G401.6 (cell line): ENCODE measurements at regions not wholly inside any gene's neighbourhood (a gene's known extent, or its start where the extent isn't known, plus 50 kb on each side); places are given as distances from the start of the nearest gene placed in this dataset.
"Not testable (repeated sequence)": the region's sequence is repeated elsewhere in the genome, so short reads cannot be mapped to it uniquely, and the experiment has no call there.

Source experiments
- FAIRE-seq: peaks from 2 replicates; lab custom pipeline; 2012; peaks lifted over from hg19 to GRCh38; lab: Jason Lieb, UNC

GRCh38 chr22:48418831-48419230 is 1408.8 kb downstream of the BRD1 start:
- FAIRE-seq = no peak

GRCh38 chr22:48417225-48418070 is 1410.2 kb downstream of the BRD1 start:
- no peak for FAIRE-seq

- no peak for FAIRE-seq
Measured at GRCh38 chr22:48416396-48417224, 1411.1 kb downstream of the BRD1 start.

DNA sequence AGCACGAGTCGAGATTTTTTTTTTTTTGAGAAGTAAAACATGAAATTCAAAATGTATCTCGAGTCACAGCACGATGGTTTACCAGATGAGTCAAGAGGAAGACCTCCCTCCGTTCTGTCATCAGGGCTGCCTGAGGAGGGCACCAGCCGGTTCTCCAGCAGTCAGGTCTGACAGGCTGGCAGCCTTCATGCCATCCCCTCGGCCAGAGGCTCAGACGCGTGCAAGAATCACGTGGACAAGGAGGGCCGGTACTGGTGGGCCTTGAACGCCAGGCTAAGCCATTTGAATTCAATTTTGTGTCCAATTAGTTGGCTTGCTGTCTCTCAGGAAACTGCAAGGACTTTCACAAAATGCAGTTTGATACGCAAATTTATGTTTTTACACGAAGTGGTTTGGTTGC is 1412.2 kb downstream of the BRD1 start:
- FAIRE-seq = no peak

GRCh38 chr22:48414651-48415050 is 1413.0 kb downstream of the BRD1 start:
- FAIRE-seq = no peak

DNA sequence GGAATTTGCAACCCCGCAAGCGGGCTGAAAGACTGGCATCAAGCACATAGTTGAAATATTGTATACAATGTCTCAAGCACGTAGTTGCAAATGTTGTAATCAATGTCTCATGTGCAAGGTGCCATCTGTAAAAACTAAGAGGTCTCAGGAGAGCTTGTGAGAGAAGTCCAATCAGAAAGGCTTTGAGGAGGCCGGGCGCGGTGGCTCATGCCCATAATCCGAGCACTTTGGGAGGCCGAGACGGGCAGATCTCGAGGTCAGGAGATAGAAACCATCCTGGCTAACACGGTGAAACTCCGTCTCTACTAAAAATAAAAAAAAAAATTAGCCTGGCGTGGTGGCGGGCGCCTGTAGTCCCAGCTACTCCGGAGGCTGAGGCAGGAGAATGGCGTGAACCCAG is 1414.7 kb downstream of the BRD1 start:
- not testable (repeated sequence) for FAIRE-seq

DNA sequence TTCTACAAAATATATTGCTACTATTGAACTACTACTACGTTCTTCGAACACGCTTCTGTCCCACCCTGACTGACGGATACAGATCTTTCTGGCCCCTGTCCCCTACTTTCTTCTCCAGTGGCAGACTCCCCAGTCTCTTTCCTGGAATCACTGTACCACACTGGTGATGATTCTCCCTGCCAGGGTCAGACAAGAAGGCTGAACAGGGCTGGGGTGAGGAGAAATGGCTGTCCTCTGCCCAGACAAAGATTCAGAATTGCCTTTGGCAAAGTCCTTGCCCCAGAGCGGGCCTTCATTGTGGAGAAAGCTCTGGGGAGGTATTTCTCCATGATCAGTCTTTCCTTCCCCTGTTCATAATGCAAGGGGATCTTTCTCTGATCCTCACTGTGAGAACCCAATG is 1417.1 kb downstream of the BRD1 start:
- no peak for FAIRE-seq

- FAIRE-seq = no peak
Measured at GRCh38 chr22:48407256-48407955, 1420.3 kb downstream of the BRD1 start.

DNA sequence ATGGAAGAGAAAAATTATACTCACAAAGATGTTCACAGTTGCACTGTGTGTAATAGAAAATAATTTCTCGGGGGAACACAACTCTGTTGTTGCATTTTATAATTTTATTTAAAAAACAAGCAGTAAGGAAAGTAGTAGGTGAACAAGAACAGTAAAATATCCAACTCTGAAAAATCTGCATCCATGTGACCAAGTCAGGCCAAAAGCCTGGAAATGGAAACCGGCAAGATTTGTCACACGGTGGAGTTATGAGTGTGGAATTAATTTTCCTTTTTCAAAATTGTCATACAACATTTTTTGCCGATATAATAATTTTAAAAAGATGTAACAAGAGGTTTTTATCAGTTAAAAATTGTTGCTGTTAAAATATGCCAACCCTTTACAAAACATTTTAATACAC is 1421.5 kb downstream of the BRD1 start:
- no peak for FAIRE-seq

GRCh38 chr22:48405741-48406140 is 1421.9 kb downstream of the BRD1 start:
- no peak for FAIRE-seq

- no peak for FAIRE-seq
Measured at GRCh38 chr22:48404801-48405447, 1422.7 kb downstream of the BRD1 start.

- no peak for FAIRE-seq
Measured at GRCh38 chr22:48403521-48404403, 1423.9 kb downstream of the BRD1 start.

GRCh38 chr22:48402591-48403031 is 1425.1 kb downstream of the BRD1 start:
- no peak for FAIRE-seq

- FAIRE-seq = not testable (repeated sequence)
Measured at GRCh38 chr22:48401523-48401922, 1426.2 kb downstream of the BRD1 start.

GRCh38 chr22:48398181-48398905 is 1429.3 kb downstream of the BRD1 start:
- FAIRE-seq = no peak

- no peak for FAIRE-seq
Measured at GRCh38 chr22:48397531-48398180, 1430.0 kb downstream of the BRD1 start.

- no peak for FAIRE-seq
Measured at GRCh38 chr22:48396785-48397530, 1430.7 kb downstream of the BRD1 start.

- no peak for FAIRE-seq
Measured at GRCh38 chr22:48396091-48396784, 1431.4 kb downstream of the BRD1 start.

GRCh38 chr22:48395201-48395600 is 1432.5 kb downstream of the BRD1 start:
- no peak for FAIRE-seq
